IMR-90 (cell line): ENCODE measurements at regions not wholly inside any gene's neighbourhood (a gene's known extent, or its start where the extent isn't known, plus 50 kb on each side); places are given as distances from the start of the nearest gene placed in this dataset.

Source experiments
- ATAC-seq: fragments of 200-7000 bp; cut with Tn5 transposase; 2 replicates; pipeline ENCODE4 v1.9.1; 2020; ENCODE audit warnings: low read depth, mild to moderate bottlenecking, moderate library complexity
- BruUV-seq: library from RNA; stranded (reverse); fragments of 400-500 nt; replicated peaks from 2 replicates; lab custom pipeline; 2021; lab: Mats Ljungman, UMichigan
- CTCF ChIA-PET: fragments of 300-600 bp; formaldehyde crosslinking; extraction: SDS; loops from one replicate; lab custom pipeline; 2021; ENCODE audit warnings: antibody characterized with exemption; lab: Yijun Ruan, JAX
- POLR2A ChIA-PET: fragments of 300-600 bp; sonication (Branson Sonifier 250); formaldehyde crosslinking; loops from one replicate; lab custom pipeline; 2022; ENCODE audit warnings: antibody characterized with exemption; ENCODE audit not compliant: unreplicated experiment; lab: Charles Lee
- DNase-seq: peaks from one replicate; pipeline ENCODE4 v3.0.0; 2013
- H2AFZ ChIP-seq: replicated peaks from 2 replicates; pipeline ENCODE3; 2013; ENCODE audit warnings: low read length, mild to moderate bottlenecking; ENCODE audit not compliant: poor library complexity
- H2AK5ac ChIP-seq: 2 replicates; pipeline ENCODE4 v1.6.1; 2013; ENCODE audit warnings: low read depth, low read length, inconsistent platforms
- H2AK9ac ChIP-seq: replicated peaks from 2 replicates; pipeline ENCODE3; 2013; ENCODE audit warnings: mild to moderate bottlenecking, low read depth, low read length, moderate library complexity; ENCODE audit not compliant: poor library complexity
- H2BK120ac ChIP-seq: 2 replicates; pipeline ENCODE4 v1.6.1; 2013; ENCODE audit warnings: low read depth, low read length, inconsistent platforms
- H2BK15ac ChIP-seq: 3 replicates; pipeline ENCODE4 v1.6.1; 2013; ENCODE audit warnings: low read depth, low read length, inconsistent platforms
- H2BK20ac ChIP-seq: 2 replicates; pipeline ENCODE4 v1.6.1; 2013; ENCODE audit warnings: low read depth, mild to moderate bottlenecking, inconsistent platforms, low read length, moderate library complexity
- H2BK5ac ChIP-seq: 2 replicates; pipeline ENCODE4 v1.6.1; 2013; ENCODE audit warnings: mild to moderate bottlenecking, low read depth, low read length, inconsistent platforms; ENCODE audit not compliant: poor library complexity, severe bottlenecking
- H3K14ac ChIP-seq: replicated peaks from 2 replicates; pipeline ENCODE4 v1.6.1; 2013; ENCODE audit warnings: low read depth, low read length, inconsistent platforms
- H3K18ac ChIP-seq: 2 replicates; pipeline ENCODE4 v1.6.1; 2013; ENCODE audit warnings: low read depth, low read length, control low read depth
- H3K23ac ChIP-seq: 2 replicates; pipeline ENCODE4 v1.6.1; 2013; ENCODE audit warnings: low read depth, low read length, inconsistent platforms
- H3K27ac ChIP-seq: 2 replicates; pipeline ENCODE4 v1.5.1; 2013; ENCODE audit warnings: mild to moderate bottlenecking, control low read depth, low read length; ENCODE audit not compliant: insufficient read depth
- H3K27me3 ChIP-seq: 2 replicates; pipeline ENCODE4 v1.6.1; 2013; ENCODE audit warnings: low read length; ENCODE audit not compliant: control insufficient read depth, insufficient read depth
- H3K36me3 ChIP-seq: 2 replicates; pipeline ENCODE4 v1.6.1; 2013; ENCODE audit warnings: low read length, mixed read lengths; ENCODE audit not compliant: control insufficient read depth, insufficient read depth
- H3K4ac ChIP-seq: 2 replicates; pipeline ENCODE4 v1.6.1; 2013; ENCODE audit warnings: low read depth, low read length, inconsistent platforms
- H3K4me1 ChIP-seq: 2 replicates; pipeline ENCODE4 v1.6.1; 2013; ENCODE audit warnings: low read length, mixed read lengths; ENCODE audit not compliant: control insufficient read depth, insufficient read depth
- H3K4me2 ChIP-seq: 2 replicates; pipeline ENCODE4 v1.6.1; 2013; ENCODE audit warnings: low read depth, mild to moderate bottlenecking, control low read depth, low read length, moderate library complexity
- H3K4me3 ChIP-seq: 2 replicates; pipeline ENCODE4 v1.5.1; 2013; ENCODE audit warnings: low read depth, mild to moderate bottlenecking, control low read depth, low read length, moderate library complexity; ENCODE audit not compliant: insufficient read depth
- H3K56ac ChIP-seq: 2 replicates; pipeline ENCODE4 v1.6.1; 2013; ENCODE audit warnings: low read length, inconsistent platforms; ENCODE audit not compliant: insufficient read depth; ENCODE audit errors: extremely low read depth
- H3K79me1 ChIP-seq, 2 experiments: 2 replicates each; pipeline ENCODE4 v1.6.1; 2013; ENCODE audit warnings: low read length in 2 of 2, inconsistent platforms in 1 of 2, low read depth in 1 of 2
- H3K9ac ChIP-seq: 2 replicates; pipeline ENCODE4 v1.6.1; 2013; ENCODE audit warnings: low read depth, low read length, control low read depth
- H3K9me1 ChIP-seq: 2 replicates; pipeline ENCODE4 v1.6.1; 2013; ENCODE audit warnings: low read length, inconsistent platforms; ENCODE audit not compliant: insufficient read depth
- H3K9me3 ChIP-seq: 2 replicates; pipeline ENCODE4 v1.6.1; 2013; ENCODE audit warnings: low read length; ENCODE audit not compliant: control insufficient read depth, insufficient read depth
- H4K20me1 ChIP-seq: 2 replicates; pipeline ENCODE4 v1.6.1; 2013; ENCODE audit warnings: low read length, inconsistent platforms; ENCODE audit not compliant: insufficient read depth
- H4K5ac ChIP-seq: 2 replicates; pipeline ENCODE4 v1.6.1; 2013; ENCODE audit warnings: mild to moderate bottlenecking, low read depth, low read length, control low read depth
- H4K8ac ChIP-seq, 2 experiments: 2 replicates each; pipeline ENCODE4 v1.6.1; 2013; ENCODE audit warnings: low read depth in 2 of 2, low read length in 2 of 2, control low read depth in 1 of 2, inconsistent platforms in 1 of 2
- H4K91ac ChIP-seq: 2 replicates; pipeline ENCODE4 v1.6.1; 2013; ENCODE audit warnings: low read depth, low read length, inconsistent platforms; ENCODE audit not compliant: insufficient read depth
- CEBPB ChIP-seq: IDR thresholded peaks from 2 replicates; pipeline ENCODE4 v1.6.1; 2012; ENCODE audit warnings: low read depth, low read length, improper control_type of control experiment
- FOS ChIP-seq: fragments of 150-350 bp; IDR thresholded peaks from 2 replicates; pipeline ENCODE4 v1.6.1; 2016; ENCODE audit warnings: low read depth, low read length
- MAZ ChIP-seq: IDR thresholded peaks from 2 replicates; pipeline ENCODE4 v1.6.1; 2012; ENCODE audit warnings: low read depth, mild to moderate bottlenecking, low read length, improper control_type of control experiment, moderate library complexity, borderline replicate concordance
- RAD21 ChIP-seq: IDR thresholded peaks from 2 replicates; pipeline ENCODE4 v1.6.1; 2012; ENCODE audit warnings: low read length, improper control_type of control experiment
- RCOR1 ChIP-seq: IDR thresholded peaks from 2 replicates; pipeline ENCODE4 v1.6.1; 2012; ENCODE audit warnings: mild to moderate bottlenecking, low read length, improper control_type of control experiment; ENCODE audit not compliant: insufficient replicate concordance
- RFX5 ChIP-seq: IDR thresholded peaks from 2 replicates; pipeline ENCODE4 v1.8.0; 2012; ENCODE audit warnings: low read depth, mild to moderate bottlenecking, low read length, moderate library complexity
- WGBS, 2 experiments: methylation state at CpG; one replicate each; pipeline versions ENCODE4 v1.1.5 to v1.1.7; 2013; ENCODE audit warnings: missing lambda C conversion rate in 2 of 2; ENCODE audit not compliant: insufficient read length in 1 of 2; ENCODE audit errors: extremely low coverage in 2 of 2; 5-methylcytosine and 5-hydroxymethylcytosine counted together
- dilution Hi-C: fragments of 300-500 bp; cut with HindIII; formaldehyde crosslinking; loops from one replicate; pipeline ENCODE4 v1.14.3; 2018; ENCODE audit warnings: low sequenced_read_pairs; ENCODE audit not compliant: unreplicated experiment
- in situ Hi-C: fragments of 300-500 bp; cut with MboI; formaldehyde crosslinking; loops from 3 replicates; pipeline ENCODE4 v1.14.3; 2019; ENCODE audit warnings: low sequenced_read_pairs, inconsistent platforms, mixed read lengths
- intact Hi-C: fragments of 100-400 bp; cut with micrococcal nuclease; formaldehyde crosslinking; loops from 2 replicates; pipeline ENCODE4 v1.10.0; 2022
- TF ChIP-seq, protein P1 (sequence below): fragments of 150-350 bp; IDR thresholded peaks from 2 replicates; pipeline ENCODE4 v1.6.1; 2017; ENCODE audit warnings: mild to moderate bottlenecking, antibody characterized with exemption, low read length, low read depth
- TF ChIP-seq, protein P2 (sequence below): conservative IDR thresholded peaks from 2 replicates; pipeline ENCODE4 v1.5.1; 2012; ENCODE audit warnings: mild to moderate bottlenecking, low read depth, low read length, improper control_type of control experiment

DNA sequence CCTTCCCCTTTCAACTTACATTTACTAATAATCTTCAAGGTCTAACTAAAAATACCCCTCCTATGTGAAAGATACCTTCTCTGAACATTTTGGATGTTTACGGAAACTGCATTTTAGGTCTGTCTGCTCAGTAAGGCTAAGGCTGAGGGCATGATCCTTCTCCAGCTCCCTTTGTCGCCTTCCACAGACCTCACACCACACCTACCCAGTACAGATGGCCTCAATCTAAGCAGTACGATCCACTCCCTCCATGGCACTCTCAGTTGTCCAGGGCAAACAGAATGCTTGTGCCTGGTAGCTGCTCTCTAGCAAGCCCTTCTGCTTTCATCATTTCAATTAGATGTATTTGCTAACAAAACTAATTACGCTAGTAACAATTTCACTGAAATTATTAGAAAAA lies 178.3 kb downstream of the CNTN3 start:
- no peak overlapping the region for H2BK20ac ChIP-seq
- H3K18ac ChIP-seq: no peak overlapping the region
- no peaks in the 10 kb centered on the region for H3K27me3 ChIP-seq
- DNase-seq (no peak), ATAC-seq (no peak)
- H4K91ac ChIP-seq: no peak overlapping the region
- H2AK5ac ChIP-seq: peak overlapping the region; percentile 16; the same call in 1 of the 2 replicates
- WGBS, 2 experiments: no CpG with 5 or more reads among the region's 4 CpGs
- 0 out of 3 replicates have a peak overlapping the region, but pooled peaks have one; percentile 62 for H2BK15ac ChIP-seq
- no peaks in the 10 kb centered on the region for H3K36me3 ChIP-seq
- H2BK5ac ChIP-seq: no peak overlapping the region
- in situ Hi-C loops: no loop called here
- no peak overlapping the region for H3K23ac ChIP-seq
- H3K56ac ChIP-seq: no peak overlapping the region
- dilution Hi-C loops: no loop called here
- ChIA-PET CTCF (no interaction called here), POLR2A (no interaction called here)
- no peaks in the 10 kb centered on the region for H3K4me1 ChIP-seq
- H4K5ac ChIP-seq: no peak overlapping the region
- H3K9me3 ChIP-seq: no peaks in the 10 kb centered on the region
- H3K9me1 ChIP-seq: 0 out of 2 replicates have a peak, but pooled peaks cover 2% of the 10 kb centered on the region
- H3K79me1 ChIP-seq: no peaks in the 10 kb centered on the region; a peak in 1 of 4 replicates
- no TSS peak for BruUV-seq
- H4K8ac ChIP-seq: no peak overlapping the region
- H3K4ac ChIP-seq: no peak overlapping the region
- no peak overlapping the region for H2AFZ ChIP-seq
- no peak overlapping the region for H3K9ac ChIP-seq
- H3K4me3 ChIP-seq: no peak overlapping the region
- intact Hi-C loops: no loop called here
- no peaks in the 10 kb centered on the region for H4K20me1 ChIP-seq
- H3K4me2 ChIP-seq: no peak overlapping the region
- no peak overlapping the region for H3K27ac ChIP-seq
- H2BK120ac ChIP-seq: no peak overlapping the region
- TF ChIP-seq, protein P1, sequence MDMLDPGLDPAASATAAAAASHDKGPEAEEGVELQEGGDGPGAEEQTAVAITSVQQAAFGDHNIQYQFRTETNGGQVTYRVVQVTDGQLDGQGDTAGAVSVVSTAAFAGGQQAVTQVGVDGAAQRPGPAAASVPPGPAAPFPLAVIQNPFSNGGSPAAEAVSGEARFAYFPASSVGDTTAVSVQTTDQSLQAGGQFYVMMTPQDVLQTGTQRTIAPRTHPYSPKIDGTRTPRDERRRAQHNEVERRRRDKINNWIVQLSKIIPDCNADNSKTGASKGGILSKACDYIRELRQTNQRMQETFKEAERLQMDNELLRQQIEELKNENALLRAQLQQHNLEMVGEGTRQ: no peak
- no peak for TF ChIP-seq RAD21
- no peak for TF ChIP-seq FOS
- no peak for TF ChIP-seq MAZ
- TF ChIP-seq, protein P2, sequence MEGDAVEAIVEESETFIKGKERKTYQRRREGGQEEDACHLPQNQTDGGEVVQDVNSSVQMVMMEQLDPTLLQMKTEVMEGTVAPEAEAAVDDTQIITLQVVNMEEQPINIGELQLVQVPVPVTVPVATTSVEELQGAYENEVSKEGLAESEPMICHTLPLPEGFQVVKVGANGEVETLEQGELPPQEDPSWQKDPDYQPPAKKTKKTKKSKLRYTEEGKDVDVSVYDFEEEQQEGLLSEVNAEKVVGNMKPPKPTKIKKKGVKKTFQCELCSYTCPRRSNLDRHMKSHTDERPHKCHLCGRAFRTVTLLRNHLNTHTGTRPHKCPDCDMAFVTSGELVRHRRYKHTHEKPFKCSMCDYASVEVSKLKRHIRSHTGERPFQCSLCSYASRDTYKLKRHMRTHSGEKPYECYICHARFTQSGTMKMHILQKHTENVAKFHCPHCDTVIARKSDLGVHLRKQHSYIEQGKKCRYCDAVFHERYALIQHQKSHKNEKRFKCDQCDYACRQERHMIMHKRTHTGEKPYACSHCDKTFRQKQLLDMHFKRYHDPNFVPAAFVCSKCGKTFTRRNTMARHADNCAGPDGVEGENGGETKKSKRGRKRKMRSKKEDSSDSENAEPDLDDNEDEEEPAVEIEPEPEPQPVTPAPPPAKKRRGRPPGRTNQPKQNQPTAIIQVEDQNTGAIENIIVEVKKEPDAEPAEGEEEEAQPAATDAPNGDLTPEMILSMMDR: no peak
- TF ChIP-seq CEBPB: no peak
- no peak for TF ChIP-seq RFX5
- TF ChIP-seq RCOR1: no peak
- H2AK9ac ChIP-seq: no peak overlapping the region
- no peak overlapping the region for H3K14ac ChIP-seq
